ENCODE measurements at regions not wholly inside any gene's neighbourhood (a gene's known extent, or its start where the extent isn't known, plus 50 kb on each side); places are given as distances from the start of the nearest gene placed in this dataset.

GRCh38 chr11:134920851-134921608 is 509.0 kb upstream of the B3GAT1 start:
- Histone ChIP-seq H3K9ac (no peak overlapping the region), H3K4me3 (no peak overlapping the region), H3K4me1 (peaks cover 2% of the 10 kb centered on the region), H3K36me3 (no peaks in the 10 kb centered on the region), H3K4me2 (no peak overlapping the region), H2AFZ (replicated peaks) (no peak overlapping the region), H3K79me2 (ENCODE audit: low read depth) (no peaks in the 10 kb centered on the region), H3K9me3 (ENCODE audit: low read depth) (no peaks in the 10 kb centered on the region), H3F3A (ENCODE audit: low read depth) (no peaks in the 10 kb centered on the region), H4K20me1 (ENCODE audit: low read depth) (no peaks in the 10 kb centered on the region), H3K27me3 (no peaks in the 10 kb centered on the region), H3K27ac (no peak overlapping the region)
- TF ChIP-seq, protein P1, sequence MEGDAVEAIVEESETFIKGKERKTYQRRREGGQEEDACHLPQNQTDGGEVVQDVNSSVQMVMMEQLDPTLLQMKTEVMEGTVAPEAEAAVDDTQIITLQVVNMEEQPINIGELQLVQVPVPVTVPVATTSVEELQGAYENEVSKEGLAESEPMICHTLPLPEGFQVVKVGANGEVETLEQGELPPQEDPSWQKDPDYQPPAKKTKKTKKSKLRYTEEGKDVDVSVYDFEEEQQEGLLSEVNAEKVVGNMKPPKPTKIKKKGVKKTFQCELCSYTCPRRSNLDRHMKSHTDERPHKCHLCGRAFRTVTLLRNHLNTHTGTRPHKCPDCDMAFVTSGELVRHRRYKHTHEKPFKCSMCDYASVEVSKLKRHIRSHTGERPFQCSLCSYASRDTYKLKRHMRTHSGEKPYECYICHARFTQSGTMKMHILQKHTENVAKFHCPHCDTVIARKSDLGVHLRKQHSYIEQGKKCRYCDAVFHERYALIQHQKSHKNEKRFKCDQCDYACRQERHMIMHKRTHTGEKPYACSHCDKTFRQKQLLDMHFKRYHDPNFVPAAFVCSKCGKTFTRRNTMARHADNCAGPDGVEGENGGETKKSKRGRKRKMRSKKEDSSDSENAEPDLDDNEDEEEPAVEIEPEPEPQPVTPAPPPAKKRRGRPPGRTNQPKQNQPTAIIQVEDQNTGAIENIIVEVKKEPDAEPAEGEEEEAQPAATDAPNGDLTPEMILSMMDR (IDR thresholded peaks at IDR 0.05) = no peak
- TF ChIP-seq EZH2 (IDR thresholded peaks at IDR 0.05) (no peak), EZH2phosphoT487 (IDR thresholded peaks at IDR 0.05) (no peak)
- Mint-ChIP-seq H3K27me3 (ENCODE audit: insufficient read depth, low read depth) (peaks cover 4% of the 10 kb centered on the region), H3K36me3 (no peaks in the 10 kb centered on the region), H3K4me1 (peaks cover 16% of the 10 kb centered on the region), H3K9me3 (no peaks in the 10 kb centered on the region), H3K4me3 (no peak overlapping the region), H3K27ac (no peak overlapping the region)
- DNase-seq (ENCODE audit: low spot score) = no peak

- H3K4me3 ChIP-seq = no peak overlapping the region
- no peak overlapping the region for H2AFZ ChIP-seq (replicated peaks)
- peaks cover 8% of the 10 kb centered on the region for H3K4me1 ChIP-seq
- H3F3A ChIP-seq (ENCODE audit: low read depth) = no peaks in the 10 kb centered on the region
- no peaks in the 10 kb centered on the region for H3K79me2 ChIP-seq (ENCODE audit: low read depth)
- no peak overlapping the region for H3K4me3 Mint-ChIP-seq
- TF ChIP-seq EZH2phosphoT487 (IDR thresholded peaks at IDR 0.05) = no peak
- TF ChIP-seq, protein P1 (IDR thresholded peaks at IDR 0.05) = no peak
- no peak for TF ChIP-seq EZH2 (IDR thresholded peaks at IDR 0.05)
- DNase-seq (ENCODE audit: low spot score) = no peak
- no peaks in the 10 kb centered on the region for H3K9me3 Mint-ChIP-seq
- H3K36me3 ChIP-seq = no peaks in the 10 kb centered on the region
- no peaks in the 10 kb centered on the region for H3K9me3 ChIP-seq (ENCODE audit: low read depth)
- H4K20me1 ChIP-seq (ENCODE audit: low read depth) = no peaks in the 10 kb centered on the region
- peaks cover 21% of the 10 kb centered on the region for H3K4me1 Mint-ChIP-seq
- H3K9ac ChIP-seq = no peak overlapping the region
- H3K27ac ChIP-seq = no peak overlapping the region
- H3K4me2 ChIP-seq = no peak overlapping the region
- no peak overlapping the region for H3K27ac Mint-ChIP-seq
- no peaks in the 10 kb centered on the region for H3K27me3 ChIP-seq
- no peaks in the 10 kb centered on the region for H3K36me3 Mint-ChIP-seq
- H3K27me3 Mint-ChIP-seq (ENCODE audit: insufficient read depth, low read depth) = peaks cover 5% of the 10 kb centered on the region
These were observed 504.6 kb upstream of the B3GAT1 start for GRCh38 chr11:134916421-134917213.

DNA sequence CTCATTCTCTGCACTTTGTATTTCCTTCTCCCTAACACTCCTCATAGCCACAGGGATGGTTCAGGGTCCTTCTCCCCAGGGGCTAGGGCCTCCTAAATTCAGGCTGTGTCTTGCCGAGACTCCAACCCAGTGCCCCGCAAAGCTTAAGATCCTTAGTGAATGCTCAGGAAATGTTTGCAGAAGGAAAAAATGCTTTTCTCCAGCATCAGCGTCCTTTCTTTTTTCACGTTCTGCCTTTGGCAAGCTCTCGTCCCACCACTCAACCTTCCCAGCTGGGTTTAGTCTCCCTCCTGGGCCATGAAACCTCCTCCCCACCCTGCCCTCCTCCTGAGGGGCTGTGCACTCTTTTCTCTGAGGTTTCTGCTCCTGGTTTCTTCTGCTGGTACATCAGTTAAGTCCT is 503.8 kb upstream of the B3GAT1 start:
- peaks cover 8% of the 10 kb centered on the region for H3K4me1 ChIP-seq
- H3F3A ChIP-seq (ENCODE audit: low read depth) = no peaks in the 10 kb centered on the region
- H3K4me2 ChIP-seq = no peak overlapping the region
- no peak overlapping the region for H3K27ac Mint-ChIP-seq
- DNase-seq (ENCODE audit: low spot score) = no peak
- TF ChIP-seq EZH2phosphoT487 (IDR thresholded peaks at IDR 0.05) = no peak
- no peak for TF ChIP-seq EZH2 (IDR thresholded peaks at IDR 0.05)
- TF ChIP-seq, protein P1 (IDR thresholded peaks at IDR 0.05) = no peak
- no peaks in the 10 kb centered on the region for H3K36me3 ChIP-seq
- peaks cover 17% of the 10 kb centered on the region for H3K4me1 Mint-ChIP-seq
- no peaks in the 10 kb centered on the region for H3K79me2 ChIP-seq (ENCODE audit: low read depth)
- H3K9me3 Mint-ChIP-seq = no peaks in the 10 kb centered on the region
- no peaks in the 10 kb centered on the region for H3K9me3 ChIP-seq (ENCODE audit: low read depth)
- no peak overlapping the region for H3K4me3 Mint-ChIP-seq
- no peak overlapping the region for H3K9ac ChIP-seq
- H4K20me1 ChIP-seq (ENCODE audit: low read depth) = no peaks in the 10 kb centered on the region
- no peak overlapping the region for H2AFZ ChIP-seq (replicated peaks)
- peaks cover 5% of the 10 kb centered on the region for H3K27me3 Mint-ChIP-seq (ENCODE audit: insufficient read depth, low read depth)
- no peaks in the 10 kb centered on the region for H3K27me3 ChIP-seq
- no peaks in the 10 kb centered on the region for H3K36me3 Mint-ChIP-seq
- H3K4me3 ChIP-seq = no peak overlapping the region
- H3K27ac ChIP-seq = no peak overlapping the region
